Skeletal muscle satellite cell (primary cell): ENCODE measurements at regions not wholly inside any gene's neighbourhood (a gene's known extent, or its start where the extent isn't known, plus 50 kb on each side); places are given as distances from the start of the nearest gene placed in this dataset.

Experiments used
- H3K27me3 ChIP-seq: 2 replicates; pipeline ENCODE4 v1.7.0; 2013; ENCODE audit warnings: low read length; ENCODE audit not compliant: control insufficient read depth, insufficient read depth
- H3K36me3 ChIP-seq: 2 replicates; pipeline ENCODE4 v1.7.0; 2013; ENCODE audit warnings: mild to moderate bottlenecking, control low read depth, low read length; ENCODE audit not compliant: insufficient read depth
- H3K4me1 ChIP-seq: 2 replicates; pipeline ENCODE4 v1.7.0; 2013; ENCODE audit warnings: low read length; ENCODE audit not compliant: control insufficient read depth, insufficient read depth
- H3K4me2 ChIP-seq: 2 replicates; pipeline ENCODE4 v1.7.0; 2013; ENCODE audit warnings: mild to moderate bottlenecking, low read length
- H3K4me3 ChIP-seq: 2 replicates; pipeline ENCODE4 v1.7.0; 2013; ENCODE audit warnings: low read length
- H3K9ac ChIP-seq: 2 replicates; pipeline ENCODE4 v1.7.0; 2013; ENCODE audit warnings: mild to moderate bottlenecking, low read depth, low read length, moderate library complexity
- H3K9me3 ChIP-seq: replicated peaks from 2 replicates; pipeline ENCODE4 v1.7.0; 2013; ENCODE audit warnings: mild to moderate bottlenecking, control low read depth, low read length

GRCh38 chr7:131802195-131802864 lies 245.9 kb upstream of the PODXL start:
- no peak overlapping the region for H3K9ac ChIP-seq
- no peak overlapping the region for H3K4me2 ChIP-seq
- no peaks in the 10 kb centered on the region for H3K36me3 ChIP-seq
- no peaks in the 10 kb centered on the region for H3K9me3 ChIP-seq
- no peak overlapping the region for H3K4me3 ChIP-seq
- no peaks in the 10 kb centered on the region for H3K27me3 ChIP-seq
- no peaks in the 10 kb centered on the region for H3K4me1 ChIP-seq

- no peaks in the 10 kb centered on the region for H3K36me3 ChIP-seq
- H3K9ac ChIP-seq: no peak overlapping the region
- H3K9me3 ChIP-seq: no peaks in the 10 kb centered on the region
- H3K27me3 ChIP-seq: no peaks in the 10 kb centered on the region
- H3K4me3 ChIP-seq: no peak overlapping the region
- no peaks in the 10 kb centered on the region for H3K4me1 ChIP-seq
- no peak overlapping the region for H3K4me2 ChIP-seq
These were observed 244.1 kb upstream of the PODXL start for GRCh38 chr7:131800531-131800930.

- Histone ChIP-seq H3K27me3 (no peaks in the 10 kb centered on the region), H3K36me3 (no peaks in the 10 kb centered on the region), H3K4me2 (no peak overlapping the region), H3K9ac (no peak overlapping the region), H3K4me1 (no peaks in the 10 kb centered on the region), H3K4me3 (no peak overlapping the region), H3K9me3 (no peaks in the 10 kb centered on the region)
These were observed 243.6 kb upstream of the PODXL start for GRCh38 chr7:131800008-131800407.

- no peak overlapping the region for H3K9ac ChIP-seq
- no peaks in the 10 kb centered on the region for H3K4me1 ChIP-seq
- H3K36me3 ChIP-seq: no peaks in the 10 kb centered on the region
- no peak overlapping the region for H3K4me2 ChIP-seq
- no peaks in the 10 kb centered on the region for H3K9me3 ChIP-seq
- no peak overlapping the region for H3K4me3 ChIP-seq
- H3K27me3 ChIP-seq: no peaks in the 10 kb centered on the region
These were observed 241.4 kb upstream of the PODXL start for GRCh38 chr7:131797841-131798240.

GRCh38 chr7:131795400-131795799 lies 239.0 kb upstream of the PODXL start:
- Histone ChIP-seq H3K9me3 (no peaks in the 10 kb centered on the region), H3K27me3 (no peaks in the 10 kb centered on the region), H3K36me3 (no peaks in the 10 kb centered on the region), H3K4me1 (no peaks in the 10 kb centered on the region), H3K4me2 (no peak overlapping the region), H3K9ac (no peak overlapping the region), H3K4me3 (no peak overlapping the region)

GRCh38 chr7:131792311-131792710 lies 235.9 kb upstream of the PODXL start:
- H3K4me3 ChIP-seq: no peak overlapping the region
- H3K36me3 ChIP-seq: no peaks in the 10 kb centered on the region
- no peaks in the 10 kb centered on the region for H3K4me1 ChIP-seq
- H3K4me2 ChIP-seq: no peak overlapping the region
- H3K27me3 ChIP-seq: no peaks in the 10 kb centered on the region
- no peak overlapping the region for H3K9ac ChIP-seq
- no peaks in the 10 kb centered on the region for H3K9me3 ChIP-seq

GRCh38 chr7:131787101-131787500 lies 230.7 kb upstream of the PODXL start:
- Histone ChIP-seq H3K27me3 (no peaks in the 10 kb centered on the region), H3K9me3 (no peaks in the 10 kb centered on the region), H3K9ac (no peak overlapping the region), H3K4me3 (no peak overlapping the region), H3K36me3 (no peaks in the 10 kb centered on the region), H3K4me2 (no peak overlapping the region), H3K4me1 (no peaks in the 10 kb centered on the region)

- Histone ChIP-seq H3K36me3 (no peaks in the 10 kb centered on the region), H3K27me3 (no peaks in the 10 kb centered on the region), H3K9me3 (no peaks in the 10 kb centered on the region), H3K4me1 (no peaks in the 10 kb centered on the region), H3K4me3 (no peak overlapping the region), H3K9ac (no peak overlapping the region), H3K4me2 (no peak overlapping the region)
These were observed 229.8 kb upstream of the PODXL start for GRCh38 chr7:131786204-131786603.

- Histone ChIP-seq H3K9ac (no peak overlapping the region), H3K4me3 (no peak overlapping the region), H3K4me2 (no peak overlapping the region), H3K9me3 (no peaks in the 10 kb centered on the region), H3K36me3 (no peaks in the 10 kb centered on the region), H3K4me1 (no peaks in the 10 kb centered on the region), H3K27me3 (no peaks in the 10 kb centered on the region)
These were observed 222.2 kb upstream of the PODXL start for GRCh38 chr7:131778601-131779000.

- Histone ChIP-seq H3K4me3 (no peak overlapping the region), H3K4me2 (no peak overlapping the region), H3K4me1 (no peaks in the 10 kb centered on the region), H3K36me3 (no peaks in the 10 kb centered on the region), H3K9me3 (no peaks in the 10 kb centered on the region), H3K9ac (no peak overlapping the region), H3K27me3 (no peaks in the 10 kb centered on the region)
These were observed 218.2 kb upstream of the PODXL start for GRCh38 chr7:131774419-131775220.

- Histone ChIP-seq H3K9me3 (no peaks in the 10 kb centered on the region), H3K4me1 (no peaks in the 10 kb centered on the region), H3K4me2 (no peak overlapping the region), H3K4me3 (no peak overlapping the region), H3K36me3 (no peaks in the 10 kb centered on the region), H3K9ac (no peak overlapping the region), H3K27me3 (no peaks in the 10 kb centered on the region)
These were observed 217.0 kb upstream of the PODXL start for GRCh38 chr7:131773413-131773812.

GRCh38 chr7:131769241-131769640 lies 212.8 kb upstream of the PODXL start:
- no peak overlapping the region for H3K4me2 ChIP-seq
- no peaks in the 10 kb centered on the region for H3K27me3 ChIP-seq
- H3K36me3 ChIP-seq: no peaks in the 10 kb centered on the region
- no peak overlapping the region for H3K4me3 ChIP-seq
- H3K9ac ChIP-seq: no peak overlapping the region
- H3K4me1 ChIP-seq: no peaks in the 10 kb centered on the region
- no peaks in the 10 kb centered on the region for H3K9me3 ChIP-seq
